GM12878 (cell line): ENCODE measurements at regions not wholly inside any gene's neighbourhood (a gene's known extent, or its start where the extent isn't known, plus 50 kb on each side); places are given as distances from the start of the nearest gene placed in this dataset.

Experiments used
- CTCF ChIP-seq, 3 experiments: IDR thresholded peaks in 2 of 3; conservative IDR thresholded peaks in 1 of 3; 2 replicates each; pipeline ENCODE4 v1.5.1; 2011; ENCODE audit warnings: low read depth in 3 of 3, low read length in 3 of 3, mild to moderate bottlenecking in 3 of 3, control low read depth in 2 of 3, moderate library complexity in 2 of 3, inconsistent platforms in 1 of 3, mixed read lengths in 1 of 3; ENCODE audit not compliant: control insufficient read depth in 2 of 3, insufficient read depth in 1 of 3; ENCODE audit errors: extremely low read depth in 1 of 3
- GABPA ChIP-seq: IDR thresholded peaks from 2 replicates; pipeline ENCODE4 v1.6.1; 2014; ENCODE audit warnings: antibody characterized with exemption, low read depth, mild to moderate bottlenecking, inconsistent platforms
- JUNB ChIP-seq: IDR thresholded peaks from 2 replicates; pipeline ENCODE4 v1.6.1; 2016; ENCODE audit warnings: antibody characterized with exemption, mild to moderate bottlenecking
- PBX3 ChIP-seq: IDR thresholded peaks from 2 replicates; pipeline ENCODE4 v1.6.1; 2011; ENCODE audit warnings: mild to moderate bottlenecking, low read depth, low read length, moderate library complexity; ENCODE audit not compliant: insufficient replicate concordance
- SP1 ChIP-seq: IDR thresholded peaks from one replicate; pipeline ENCODE4 v1.6.1; 2011; ENCODE audit warnings: low read depth, low read length
- USF1 ChIP-seq: IDR thresholded peaks from 2 replicates; pipeline ENCODE4 v1.6.1; 2011; ENCODE audit warnings: borderline replicate concordance, low read depth, mild to moderate bottlenecking, moderate library complexity, mixed read lengths, low read length; ENCODE audit not compliant: insufficient read depth; ENCODE audit errors: extremely low read length

GRCh38 chr15:95265419-95265997 is 1034.1 kb downstream of the MCTP2 start:
- TF ChIP-seq GABPA (no peak), USF1 (no peak), SP1 (no peak), PBX3 (no peak), CTCF (IDR thresholded peaks at IDR 0.05 in 2 of 3, conservative IDR thresholded peaks at IDR 0.05 in 1 of 3; ENCODE audit: control insufficient read depth in 2 of 3, extremely low read depth in 1 of 3, insufficient read depth in 1 of 3, low read depth in 3 of 3, low read length in 3 of 3) (no peak), JUNB (no peak)
